ENCODE measurements at regions not wholly inside any gene's neighbourhood (a gene's known extent, or its start where the extent isn't known, plus 50 kb on each side); places are given as distances from the start of the nearest gene placed in this dataset.

DNA sequence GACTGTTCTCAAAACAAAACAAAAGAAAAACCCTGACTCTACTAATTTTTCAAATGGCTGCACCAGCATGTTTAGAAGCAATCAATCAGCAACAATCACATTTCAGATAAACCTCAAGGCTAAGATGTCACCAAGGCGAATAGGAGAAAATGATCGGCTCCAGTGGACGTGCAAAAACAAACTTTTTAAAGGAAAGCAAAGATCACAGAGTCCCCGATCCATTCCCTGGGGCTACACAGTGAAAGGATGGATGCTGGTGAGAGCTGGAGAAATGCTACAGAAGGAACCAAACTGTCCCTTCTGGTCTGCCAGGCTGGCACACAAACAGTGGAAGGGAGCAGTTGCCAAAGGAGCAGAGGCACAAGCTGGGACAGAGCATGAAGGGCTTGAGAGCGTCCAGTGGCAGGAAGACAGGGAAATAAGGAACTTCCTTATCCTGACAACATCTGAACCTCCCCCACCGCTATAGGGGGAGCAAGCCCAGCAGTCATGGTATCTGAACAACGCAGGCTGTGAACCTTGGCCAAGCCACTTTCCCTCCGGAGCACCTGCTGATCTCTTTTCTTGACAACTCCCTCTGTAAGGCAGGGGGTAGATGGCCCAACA lies 73.7 kb upstream of the HIVEP1 start (continued):
- TF ChIP-seq, protein P1, sequence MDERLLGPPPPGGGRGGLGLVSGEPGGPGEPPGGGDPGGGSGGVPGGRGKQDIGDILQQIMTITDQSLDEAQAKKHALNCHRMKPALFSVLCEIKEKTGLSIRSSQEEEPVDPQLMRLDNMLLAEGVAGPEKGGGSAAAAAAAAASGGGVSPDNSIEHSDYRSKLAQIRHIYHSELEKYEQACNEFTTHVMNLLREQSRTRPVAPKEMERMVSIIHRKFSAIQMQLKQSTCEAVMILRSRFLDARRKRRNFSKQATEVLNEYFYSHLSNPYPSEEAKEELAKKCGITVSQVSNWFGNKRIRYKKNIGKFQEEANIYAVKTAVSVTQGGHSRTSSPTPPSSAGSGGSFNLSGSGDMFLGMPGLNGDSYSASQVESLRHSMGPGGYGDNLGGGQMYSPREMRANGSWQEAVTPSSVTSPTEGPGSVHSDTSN (CRISPR knock-in tag; IDR thresholded peaks at IDR 0.05; ENCODE audit: low read depth), result no peak
- TF ChIP-seq, protein P1 (tag; conservative IDR thresholded peaks at IDR 0.05; ENCODE audit: low read depth), result peak; percentile 76
- TF ChIP-seq CEBPB (tag; IDR thresholded peaks at IDR 0.05) (peak; percentile 27; the same call in 1 of the 2 replicates), SP2 (IDR thresholded peaks at IDR 0.05; ENCODE audit: extremely low read depth, low read depth, low read length, poor library complexity, severe bottlenecking) (no peak), TAF7 (tag; IDR thresholded peaks at IDR 0.05) (0 out of 2 replicates have a peak, but pooled peaks have one; percentile 35), BCL6 (CRISPR knock-in tag; IDR thresholded peaks at IDR 0.05) (0 out of 2 replicates have a peak, but pooled peaks have one; percentile 45), HLTF (IDR thresholded peaks at IDR 0.05) (peak; percentile 79; the same call in 1 of the 2 replicates), ZC3H11A (IDR thresholded peaks at IDR 0.05; ENCODE audit: low read depth, low read length) (no peak), TBP (optimal IDR thresholded peaks at IDR 0.05; ENCODE audit: low read depth, low read length) (peak; percentile 17), RBM17 (IDR thresholded peaks at IDR 0.05; ENCODE audit: borderline replicate concordance, low read depth, low read length) (no peak), SP1 (CRISPR knock-in tag; IDR thresholded peaks at IDR 0.05) (peak; percentile 78), KLF1 (tag; IDR thresholded peaks at IDR 0.05) (no peak), ZNF699 (CRISPR knock-in tag; IDR thresholded peaks at IDR 0.05; ENCODE audit: insufficient replicate concordance) (no peak), ZNF644 (tag; IDR thresholded peaks at IDR 0.05; ENCODE audit: low read depth) (peak; percentile 94), CBX3 (IDR thresholded peaks at IDR 0.05; ENCODE audit: borderline replicate concordance in 1 of 2, low read length in 2 of 2) (peak in 1 of 2 experiments; percentile 97; a peak in 2 of 3 replicates), ZNF311 (CRISPR knock-in tag; IDR thresholded peaks at IDR 0.05) (peak; percentile 74), ELF4 (CRISPR knock-in tag; IDR thresholded peaks at IDR 0.05) (peak; percentile 95), KDM1A (IDR thresholded peaks at IDR 0.05) (peak; percentile 95 to 96), ZNF41 (CRISPR knock-in tag; conservative IDR thresholded peaks at IDR 0.05) (peak; percentile 58), CCNT2 (IDR thresholded peaks at IDR 0.05; ENCODE audit: borderline replicate concordance, extremely low read depth, insufficient read length, low read depth, low read length) (peak; percentile 99), ZNF444 (CRISPR knock-in tag; IDR thresholded peaks at IDR 0.05) (0 out of 2 replicates have a peak, but pooled peaks have one; percentile 34), SREBF1 (IDR thresholded peaks at IDR 0.05; ENCODE audit: borderline replicate concordance, low read depth, low read length) (no peak), NCOA2 (IDR thresholded peaks at IDR 0.05; ENCODE audit: partially characterized antibody in 2 of 2) (peak in 1 of 2 experiments; percentile 73), ARID2 (IDR thresholded peaks at IDR 0.05) (no peak), MAFK (IDR thresholded peaks at IDR 0.05; ENCODE audit: low read length) (0 out of 2 replicates have a peak, but pooled peaks have one; percentile 41), ILK (tag; IDR thresholded peaks at IDR 0.05; ENCODE audit: borderline replicate concordance, low read depth) (no peak)
- TF ChIP-seq, protein P2, sequence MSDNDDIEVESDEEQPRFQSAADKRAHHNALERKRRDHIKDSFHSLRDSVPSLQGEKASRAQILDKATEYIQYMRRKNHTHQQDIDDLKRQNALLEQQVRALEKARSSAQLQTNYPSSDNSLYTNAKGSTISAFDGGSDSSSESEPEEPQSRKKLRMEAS (CRISPR knock-in tag; IDR thresholded peaks at IDR 0.05), result peak; percentile 69
- TF ChIP-seq, protein P3, sequence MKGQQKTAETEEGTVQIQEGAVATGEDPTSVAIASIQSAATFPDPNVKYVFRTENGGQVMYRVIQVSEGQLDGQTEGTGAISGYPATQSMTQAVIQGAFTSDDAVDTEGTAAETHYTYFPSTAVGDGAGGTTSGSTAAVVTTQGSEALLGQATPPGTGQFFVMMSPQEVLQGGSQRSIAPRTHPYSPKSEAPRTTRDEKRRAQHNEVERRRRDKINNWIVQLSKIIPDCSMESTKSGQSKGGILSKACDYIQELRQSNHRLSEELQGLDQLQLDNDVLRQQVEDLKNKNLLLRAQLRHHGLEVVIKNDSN (CRISPR knock-in tag; IDR thresholded peaks at IDR 0.05), result 0 out of 2 replicates have a peak, but pooled peaks have one; percentile 15

All from K562 (cell line).